Dedifferentiated amniotic fluid mesenchymal stem cell (primary cell): ENCODE measurements at regions not wholly inside any gene's neighbourhood (a gene's known extent, or its start where the extent isn't known, plus 50 kb on each side); places are given as distances from the start of the nearest gene placed in this dataset.

Experiments used
- DNase-seq: peaks from one replicate; pipeline ENCODE4 v3.0.0-alpha.2; 2016; ENCODE audit errors: extremely low spot score

- DNase-seq: no peak
Observed at GRCh38 chr18:78622907-78623541, 356.6 kb upstream of the SALL3 start.

- no peak for DNase-seq
Observed at GRCh38 chr18:78624646-78625279, 354.9 kb upstream of the SALL3 start.

GRCh38 chr18:78625847-78626246 lies 353.8 kb upstream of the SALL3 start:
- no peak for DNase-seq

DNA sequence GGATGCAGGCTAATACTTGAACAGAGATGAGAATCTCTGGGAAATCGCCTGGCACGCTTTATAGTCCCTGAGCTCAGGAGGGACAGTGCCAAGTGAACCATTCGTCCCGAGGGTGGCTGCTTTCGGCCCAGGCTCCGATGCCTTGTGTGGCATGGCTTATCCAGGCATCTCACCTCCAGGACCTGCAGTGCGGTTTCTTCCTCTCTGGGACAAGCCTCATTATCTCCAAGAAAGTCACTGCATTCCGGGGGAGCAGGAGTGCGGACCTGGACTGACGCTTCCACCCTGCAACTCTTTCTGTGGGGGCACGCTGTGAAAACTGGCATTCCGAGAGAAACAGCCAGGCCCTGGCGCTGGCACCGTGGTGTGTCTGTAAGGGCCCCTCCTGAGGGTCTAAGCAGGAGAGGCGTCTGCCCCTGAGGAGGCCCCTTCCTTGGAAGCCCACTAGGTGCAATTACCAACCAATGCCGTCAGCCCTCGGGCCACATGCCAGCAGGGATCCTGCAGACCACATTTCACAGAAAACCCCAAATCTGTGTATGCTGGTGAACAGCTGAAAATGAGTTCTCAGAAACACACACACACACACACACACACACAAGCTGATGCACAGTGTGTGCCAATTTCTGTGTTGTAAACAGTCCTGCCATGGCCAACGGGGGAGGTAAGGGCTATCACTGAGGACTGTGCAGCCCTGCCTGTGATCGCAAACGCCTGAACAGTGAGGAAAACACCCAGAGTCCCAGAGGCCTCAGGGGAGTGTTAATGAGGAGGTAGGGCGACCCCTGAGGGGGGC lies 351.9 kb upstream of the SALL3 start:
- DNase-seq: no peak

GRCh38 chr18:78629426-78629825 lies 350.2 kb upstream of the SALL3 start:
- no peak for DNase-seq

GRCh38 chr18:78630356-78630755 lies 349.3 kb upstream of the SALL3 start:
- no peak for DNase-seq

DNA sequence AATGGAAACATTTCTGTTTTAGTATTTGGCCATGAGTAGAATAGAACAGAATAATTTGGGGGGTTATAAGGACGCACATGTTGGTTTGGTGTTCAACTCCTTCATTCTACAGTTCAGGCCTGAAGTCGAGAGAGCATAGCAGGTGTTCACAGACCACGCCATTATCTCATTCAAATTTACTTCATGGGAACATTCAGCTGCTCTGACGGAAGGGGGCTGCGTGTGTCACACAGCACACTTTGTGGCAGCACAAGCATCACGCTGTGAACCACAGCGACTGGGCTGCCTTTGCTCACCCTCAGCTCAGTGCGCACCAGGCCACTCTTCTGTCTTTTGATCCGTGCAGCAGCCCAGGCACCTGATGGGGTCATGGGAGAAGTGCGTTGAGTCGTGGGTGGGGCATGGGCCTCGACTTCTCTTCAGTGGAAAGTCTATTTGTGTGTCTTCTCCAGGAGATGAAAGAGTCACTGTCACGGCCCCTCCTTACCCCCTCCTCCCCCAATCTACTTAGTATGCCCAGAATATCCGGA lies 348.6 kb upstream of the SALL3 start:
- no peak for DNase-seq

DNA sequence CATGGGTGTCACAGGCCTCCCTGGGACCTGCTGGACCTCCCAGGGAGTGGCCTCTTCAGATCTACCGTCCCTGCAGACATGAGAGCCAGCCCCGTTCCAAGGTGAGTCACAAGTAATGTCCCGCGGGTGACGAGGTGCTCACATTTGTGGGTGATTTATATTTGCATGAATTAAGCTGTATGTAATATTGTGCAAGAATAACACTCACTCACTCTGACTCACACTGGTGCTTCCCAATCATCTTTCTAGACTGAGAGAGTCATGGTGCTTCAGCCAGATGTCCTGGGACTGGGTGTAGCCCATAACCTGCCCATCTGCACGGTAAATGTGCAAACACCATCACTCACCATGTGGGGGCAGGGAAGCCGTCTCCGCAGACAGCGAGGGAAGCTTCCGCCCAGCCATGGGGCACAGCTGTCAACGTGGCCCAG lies 347.5 kb upstream of the SALL3 start:
- DNase-seq: no peak

DNA sequence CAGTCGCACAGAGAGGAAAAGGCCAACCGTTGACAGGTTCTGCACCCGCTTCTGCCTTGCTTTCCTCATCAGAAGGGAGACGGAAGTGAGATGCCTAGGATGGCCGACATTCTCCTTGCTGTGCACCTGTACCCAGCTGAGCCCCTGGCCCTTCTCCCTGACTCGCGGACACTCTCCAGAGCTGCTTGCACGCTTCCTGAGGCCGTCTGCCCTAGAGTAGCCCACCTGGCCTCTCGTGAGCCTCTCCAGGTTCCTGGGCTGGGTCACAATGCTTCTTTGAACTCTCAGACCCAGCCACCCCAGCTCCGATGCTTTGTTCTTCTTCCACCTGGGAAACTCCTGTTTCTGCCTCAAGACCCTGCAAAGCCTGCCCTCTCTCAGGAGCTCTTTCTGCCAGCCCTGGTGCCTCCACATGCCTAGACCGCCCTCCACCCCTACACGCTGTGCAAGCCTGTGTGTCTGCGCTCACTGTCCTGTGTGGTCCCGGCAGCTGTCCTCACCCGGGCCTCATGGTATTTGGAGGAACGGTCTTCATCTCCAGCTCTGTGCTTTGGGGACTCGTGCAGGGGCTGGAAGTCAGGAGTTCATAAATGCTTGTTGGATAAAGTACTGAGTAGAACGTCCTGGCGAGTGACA lies 345.4 kb upstream of the SALL3 start:
- DNase-seq: no peak

DNA sequence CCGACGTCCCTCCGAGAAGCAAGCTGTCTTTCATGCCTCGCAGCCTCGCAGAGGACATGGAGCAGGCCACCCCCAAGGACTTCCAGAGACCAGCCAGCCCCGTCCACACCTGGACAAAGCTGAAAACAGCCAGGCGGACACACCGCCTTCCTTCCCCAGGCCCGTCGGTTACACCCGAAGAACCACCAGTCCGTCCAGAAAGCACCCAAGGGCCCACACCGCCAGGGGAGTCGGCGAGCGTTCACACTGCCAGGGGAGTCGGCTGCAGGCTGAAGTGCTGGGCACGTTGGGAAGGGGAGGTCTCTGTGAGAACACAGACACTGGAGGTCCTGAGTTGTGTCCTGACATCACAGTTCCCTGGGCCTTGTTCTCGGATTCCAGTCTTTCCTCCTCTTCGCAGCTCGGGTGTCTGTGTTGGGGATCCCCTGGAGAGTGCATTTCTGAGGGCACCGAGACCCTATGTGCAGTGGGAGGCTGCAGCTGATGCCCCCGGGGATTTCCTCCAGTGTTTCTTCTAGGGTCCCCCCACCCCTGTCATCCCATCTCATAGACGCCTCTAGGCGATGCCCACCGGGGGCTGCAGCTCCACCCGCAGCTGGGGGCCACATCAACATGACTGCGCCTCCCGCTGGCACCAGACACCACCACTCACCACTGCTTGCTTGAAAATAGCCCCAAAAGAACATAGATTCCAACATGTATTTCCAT lies 344.4 kb upstream of the SALL3 start:
- no peak for DNase-seq

- DNase-seq: no peak
Observed at GRCh38 chr18:78636260-78636659, 343.4 kb upstream of the SALL3 start.

GRCh38 chr18:78637442-78638402 lies 341.9 kb upstream of the SALL3 start:
- no peak for DNase-seq

DNA sequence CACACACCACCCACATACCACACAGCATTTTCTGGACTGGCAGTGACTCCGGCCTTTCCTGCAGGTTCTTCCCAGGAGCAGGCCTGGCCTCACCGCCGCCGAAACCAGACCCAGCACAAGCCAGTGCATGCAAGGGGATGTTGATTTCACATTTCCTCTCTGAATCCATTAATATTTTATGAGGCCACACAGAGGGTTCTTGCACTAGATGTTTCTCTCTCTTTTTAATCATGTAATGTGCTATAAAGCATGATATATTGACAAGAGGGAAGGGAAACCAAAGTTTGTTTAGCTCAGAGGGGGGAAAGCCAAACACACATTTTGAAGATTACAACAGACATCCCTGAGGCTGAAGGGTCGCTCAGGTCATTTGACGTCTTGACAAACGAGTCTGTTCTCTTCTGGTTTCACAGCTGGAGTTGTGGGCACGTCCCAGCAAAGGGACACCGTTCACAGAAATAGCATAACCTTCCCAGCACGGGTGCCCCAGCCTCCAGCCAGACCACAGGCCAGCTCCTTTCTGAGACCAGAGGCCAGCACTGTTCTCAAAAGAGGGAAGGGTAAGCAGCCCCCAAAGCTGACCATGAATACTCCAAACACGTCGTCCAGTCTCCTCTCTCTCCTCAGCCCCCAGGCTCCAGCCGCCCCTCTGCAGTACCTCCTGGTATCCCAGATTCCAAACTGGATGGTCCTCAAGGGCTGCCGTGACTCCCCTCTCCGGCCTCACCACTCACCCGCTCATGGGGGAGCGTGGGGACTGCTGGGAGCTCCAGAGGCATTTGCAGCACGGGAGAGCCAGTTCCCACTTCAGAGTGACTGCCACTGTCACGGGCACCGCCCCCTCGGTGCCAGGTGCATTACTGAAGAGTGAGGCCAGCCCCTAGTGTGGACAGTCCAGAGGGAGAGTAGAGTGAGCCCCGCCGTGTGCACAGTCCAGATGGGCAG lies 340.3 kb upstream of the SALL3 start:
- no peak for DNase-seq

DNA sequence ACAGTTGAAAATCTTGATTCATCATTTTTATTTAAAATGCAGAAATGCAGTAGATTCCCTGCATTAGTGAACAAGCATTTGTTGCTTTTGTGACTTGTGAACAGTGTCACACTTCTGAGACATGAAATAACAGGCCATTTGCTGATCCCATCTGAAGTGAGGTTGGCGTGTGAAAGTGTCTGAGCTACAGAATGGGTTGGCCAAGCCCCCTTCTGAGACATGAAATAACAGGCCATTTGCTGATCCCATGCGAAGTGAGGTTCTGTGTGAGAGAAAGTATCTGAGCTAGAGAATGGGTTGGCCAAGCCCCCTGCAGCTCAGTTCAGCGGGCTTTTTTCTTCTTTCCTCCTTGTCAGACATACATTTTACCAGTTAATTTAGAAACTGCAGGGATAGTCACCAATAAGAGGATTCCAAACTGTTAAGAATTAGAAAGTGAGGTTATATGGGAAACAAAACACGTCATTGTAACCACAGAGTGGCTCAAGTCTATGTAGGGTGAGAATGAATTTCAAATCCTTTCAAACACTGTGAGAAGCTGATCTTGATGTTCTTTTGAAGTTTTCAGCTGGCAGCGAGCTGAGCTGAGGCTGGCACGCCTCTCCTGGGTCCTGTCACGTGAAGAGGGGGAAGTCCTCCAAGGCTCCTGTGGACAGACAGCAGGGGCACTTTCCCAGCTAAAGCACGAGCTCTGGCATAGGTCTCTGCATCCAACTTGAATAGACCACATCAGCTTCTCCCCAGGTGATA lies 339.2 kb upstream of the SALL3 start:
- no peak for DNase-seq

GRCh38 chr18:78641689-78642231 lies 337.9 kb upstream of the SALL3 start:
- DNase-seq: no peak

DNA sequence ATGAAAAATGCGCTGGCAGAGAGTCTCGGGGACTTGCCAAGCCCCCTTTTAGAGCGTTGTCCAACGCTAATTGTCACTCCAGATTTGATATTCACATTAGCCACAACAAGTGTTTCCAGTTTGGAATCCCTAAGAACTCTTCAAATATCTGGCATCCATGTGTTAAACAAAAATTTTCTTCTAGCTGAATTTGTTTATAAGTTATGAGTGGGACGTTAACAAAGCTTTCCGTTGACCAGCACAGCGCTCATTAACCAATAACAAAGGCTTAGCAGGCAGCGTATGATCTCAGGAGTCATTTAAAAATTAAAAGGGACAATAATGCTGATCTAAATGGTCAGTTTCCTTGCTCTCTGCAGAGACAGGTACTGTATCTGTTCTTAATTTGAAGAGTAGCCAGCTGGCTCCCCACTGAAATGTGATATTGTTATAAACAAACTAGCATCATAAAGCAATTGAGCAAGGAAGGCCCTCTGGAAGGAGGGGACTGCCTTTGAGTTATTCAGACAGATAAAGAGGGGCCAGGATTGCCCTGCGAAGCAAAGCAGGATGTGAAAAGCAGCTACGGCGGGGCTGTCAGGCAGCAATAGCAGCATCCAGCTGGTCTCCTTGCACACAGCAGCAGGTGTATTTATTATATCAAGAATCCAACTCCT lies 337.2 kb upstream of the SALL3 start:
- no peak for DNase-seq

GRCh38 chr18:78643004-78643403 lies 336.6 kb upstream of the SALL3 start:
- no peak for DNase-seq

- DNase-seq: no peak
Observed at GRCh38 chr18:78643981-78644380, 335.6 kb upstream of the SALL3 start.
